Activated T-helper 17 cell treated with anti-CD3 and anti-CD28 coated beads, Interleukin-2, amount 50 U/mL, for 72 hours (primary cell): ENCODE measurements at regions not wholly inside any gene's neighbourhood (a gene's known extent, or its start where the extent isn't known, plus 50 kb on each side); places are given as distances from the start of the nearest gene placed in this dataset.

ENCODE experiments used
- ATAC-seq: fragments of 150-1000 bp; cut with Tn5 transposase; replicated peaks from 2 replicates; pipeline ENCODE4 v1.10.0; 2021; ENCODE audit warnings: mild to moderate bottlenecking, moderate library complexity
- H3K27ac Mint-ChIP-seq: one replicate; pipeline ENCODE4 v1.8.0; 2022; ENCODE audit warnings: mixed read lengths
- H3K27me3 Mint-ChIP-seq: one replicate; pipeline ENCODE4 v1.8.0; 2022; ENCODE audit warnings: mixed read lengths
- H3K36me3 Mint-ChIP-seq: one replicate; pipeline ENCODE4 v1.8.0; 2022; ENCODE audit warnings: low read depth, mild to moderate bottlenecking, mixed read lengths
- H3K4me1 Mint-ChIP-seq: one replicate; pipeline ENCODE4 v1.8.0; 2022; ENCODE audit warnings: mixed read lengths
- H3K4me3 Mint-ChIP-seq: one replicate; pipeline ENCODE4 v1.8.0; 2022; ENCODE audit warnings: mild to moderate bottlenecking, mixed read lengths
- H3K9me3 Mint-ChIP-seq: one replicate; pipeline ENCODE4 v1.8.0; 2022; ENCODE audit warnings: mixed read lengths

DNA sequence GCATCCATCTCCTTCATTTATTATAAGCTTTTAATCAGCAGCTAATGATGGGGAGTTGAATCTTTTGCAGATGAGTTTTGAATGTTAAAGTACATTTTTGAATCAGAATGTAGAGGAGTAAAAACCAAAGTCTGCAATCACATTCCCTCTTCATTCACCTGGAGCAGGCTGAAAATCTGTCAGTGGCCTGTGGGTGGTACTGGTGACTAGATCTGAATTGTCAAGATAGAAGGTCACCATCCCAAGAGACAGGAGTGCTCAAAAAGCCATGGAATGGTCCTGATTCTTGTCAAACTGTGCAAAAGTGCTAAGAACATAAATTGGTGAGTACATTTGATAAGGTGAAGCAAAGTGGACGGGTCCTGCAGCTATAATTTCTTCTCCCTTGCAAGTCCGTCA is 881.3 kb upstream of the NR2F2 start:
- Mint-ChIP-seq H3K4me3 (no peak overlapping the region), H3K27me3 (peaks cover 3% of the 10 kb centered on the region)

DNA sequence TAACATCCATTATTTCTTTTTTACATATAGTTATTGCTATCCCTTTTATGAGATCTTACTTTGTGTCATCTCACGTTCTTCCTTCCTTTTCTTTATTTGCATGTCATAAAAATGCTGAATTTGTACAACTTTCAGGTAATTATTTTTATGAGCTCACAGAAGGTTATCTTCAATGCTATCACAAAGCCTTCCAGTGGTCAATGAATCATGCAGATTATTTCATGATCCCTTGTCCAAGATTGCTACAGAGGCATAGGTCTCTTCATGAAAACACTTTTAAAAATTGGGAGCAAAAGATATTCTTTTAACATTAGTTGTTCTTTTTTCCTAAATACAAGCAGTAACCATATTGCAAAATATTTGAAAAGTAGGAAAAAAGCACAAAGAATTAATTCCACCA is 880.1 kb upstream of the NR2F2 start:
- Mint-ChIP-seq H3K4me1 (peaks cover 5% of the 10 kb centered on the region), H3K4me3 (no peak overlapping the region), H3K27ac (no peak overlapping the region), H3K27me3 (peaks cover 3% of the 10 kb centered on the region), H3K9me3 (peaks cover 5% of the 10 kb centered on the region), H3K36me3 (no peaks in the 10 kb centered on the region)
- no peak for ATAC-seq

More for the DNA sequence above, 881.3 kb upstream of the NR2F2 start:
- Mint-ChIP-seq H3K4me1 (peaks cover 5% of the 10 kb centered on the region), H3K36me3 (no peaks in the 10 kb centered on the region), H3K9me3 (peaks cover 5% of the 10 kb centered on the region), H3K27ac (no peak overlapping the region)
- ATAC-seq = no peak

DNA sequence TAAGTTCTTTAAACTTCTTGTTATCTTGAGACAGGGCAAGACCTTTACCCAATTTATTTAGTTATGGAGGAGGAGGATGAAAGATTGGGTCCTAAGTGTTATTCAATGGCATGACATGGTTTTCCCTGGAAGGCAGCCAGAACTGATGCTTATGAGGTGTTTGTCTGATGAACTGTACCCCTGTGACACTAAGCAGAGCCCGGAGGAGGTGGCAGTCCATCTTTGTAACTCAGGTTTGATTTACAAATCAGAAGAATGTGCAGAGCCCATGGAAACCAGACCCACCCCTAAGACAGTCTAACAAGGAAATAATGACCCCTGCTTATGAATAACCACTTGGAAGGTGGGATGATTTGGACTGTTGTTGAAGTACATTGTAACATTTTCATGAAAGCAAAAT is 878.6 kb upstream of the NR2F2 start:
- no peak overlapping the region for H3K4me3 Mint-ChIP-seq
- peaks cover 5% of the 10 kb centered on the region for H3K9me3 Mint-ChIP-seq
- H3K36me3 Mint-ChIP-seq = no peaks in the 10 kb centered on the region
- H3K4me1 Mint-ChIP-seq = peaks cover 5% of the 10 kb centered on the region
- H3K27ac Mint-ChIP-seq = no peak overlapping the region
- ATAC-seq = no peak
- H3K27me3 Mint-ChIP-seq = peaks cover 3% of the 10 kb centered on the region

DNA sequence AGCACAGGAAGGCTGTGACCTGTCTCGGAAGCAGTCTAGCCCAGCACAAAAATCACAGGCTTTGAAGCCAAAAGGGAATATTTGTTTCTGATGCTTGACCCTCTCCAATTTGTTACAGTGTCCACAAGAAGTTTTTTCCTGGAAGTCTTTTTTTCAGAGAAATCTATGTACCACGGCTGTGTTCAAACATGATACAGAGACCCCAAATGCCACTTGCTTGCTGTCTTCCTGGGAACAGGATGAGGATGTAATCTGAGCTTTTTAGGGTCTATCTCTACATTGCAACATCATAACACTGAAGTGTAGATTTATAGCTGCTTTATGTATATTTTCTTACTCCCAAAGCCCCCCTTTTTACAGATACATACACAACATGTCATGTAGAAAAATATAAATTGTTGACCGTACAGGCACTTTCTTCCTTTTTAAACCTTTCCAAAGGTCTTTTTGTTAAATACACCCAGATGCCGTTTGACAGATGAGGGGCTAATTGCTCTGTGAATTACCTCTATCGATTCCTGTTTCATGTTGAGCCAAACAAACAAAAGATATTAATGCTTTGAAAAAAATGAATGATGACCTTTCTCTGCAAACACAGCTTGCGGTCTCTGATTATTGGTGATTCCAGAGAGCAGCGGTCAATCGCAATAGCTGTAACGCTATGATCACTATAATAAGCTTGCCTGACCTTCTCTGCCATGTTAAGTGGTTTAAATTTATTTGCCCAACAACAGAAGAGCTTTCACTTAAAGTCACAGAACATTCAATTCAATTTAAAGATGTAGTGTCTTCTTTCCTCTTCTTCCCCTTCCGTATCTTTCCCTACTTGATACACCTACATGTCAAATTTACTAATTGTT is 875.9 kb upstream of the NR2F2 start:
- Mint-ChIP-seq H3K27ac (no peak overlapping the region), H3K27me3 (peaks cover 3% of the 10 kb centered on the region), H3K4me1 (no peaks in the 10 kb centered on the region), H3K9me3 (peaks cover 5% of the 10 kb centered on the region), H3K4me3 (no peak overlapping the region), H3K36me3 (no peaks in the 10 kb centered on the region)
- ATAC-seq = no peak

DNA sequence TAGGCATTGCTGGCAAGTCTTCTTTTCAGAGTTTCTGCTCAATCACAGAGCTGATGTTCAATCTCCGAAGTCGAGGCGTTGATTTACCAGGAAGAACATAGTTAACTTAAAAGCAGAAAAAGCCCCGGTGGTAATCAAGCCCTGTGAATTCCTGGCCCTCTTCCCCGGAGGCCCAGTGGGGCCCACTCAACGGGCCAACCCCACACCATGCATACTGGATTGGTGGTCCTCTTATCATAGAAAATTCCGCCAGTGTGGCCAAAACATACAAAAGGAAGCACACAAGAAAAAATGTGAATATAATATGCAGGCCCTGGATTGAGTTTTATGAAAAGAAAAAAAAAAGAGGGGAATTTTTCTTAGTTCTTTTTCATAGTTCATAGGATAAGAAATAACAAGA is 873.0 kb upstream of the NR2F2 start:
- no peak overlapping the region for H3K27ac Mint-ChIP-seq
- H3K9me3 Mint-ChIP-seq = no peaks in the 10 kb centered on the region
- H3K4me3 Mint-ChIP-seq = no peak overlapping the region
- H3K36me3 Mint-ChIP-seq = no peaks in the 10 kb centered on the region
- ATAC-seq = no peak
- H3K27me3 Mint-ChIP-seq = no peaks in the 10 kb centered on the region
- H3K4me1 Mint-ChIP-seq = no peaks in the 10 kb centered on the region

DNA sequence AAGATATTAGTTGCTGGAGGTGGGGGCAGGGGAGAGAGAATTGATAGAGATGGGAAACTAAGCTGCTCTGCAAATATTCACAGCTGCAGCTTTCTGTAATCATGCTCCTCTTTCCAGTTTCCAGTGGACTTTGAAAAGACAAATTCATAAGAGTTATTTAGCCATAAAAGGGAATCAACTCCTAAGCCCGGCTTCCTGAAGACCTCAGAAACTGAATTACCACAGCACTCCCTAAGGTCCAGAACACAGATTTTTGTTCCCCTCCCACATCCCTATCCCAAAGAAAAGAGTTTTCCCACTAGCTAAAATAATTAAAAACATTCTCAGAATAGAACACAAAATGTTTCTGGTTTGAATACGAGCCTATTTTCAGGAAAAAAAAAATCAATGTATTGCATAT is 871.8 kb upstream of the NR2F2 start:
- Mint-ChIP-seq H3K4me3 (no peak overlapping the region), H3K9me3 (no peaks in the 10 kb centered on the region), H3K27ac (no peak overlapping the region), H3K4me1 (no peaks in the 10 kb centered on the region), H3K27me3 (no peaks in the 10 kb centered on the region), H3K36me3 (no peaks in the 10 kb centered on the region)
- no peak for ATAC-seq

DNA sequence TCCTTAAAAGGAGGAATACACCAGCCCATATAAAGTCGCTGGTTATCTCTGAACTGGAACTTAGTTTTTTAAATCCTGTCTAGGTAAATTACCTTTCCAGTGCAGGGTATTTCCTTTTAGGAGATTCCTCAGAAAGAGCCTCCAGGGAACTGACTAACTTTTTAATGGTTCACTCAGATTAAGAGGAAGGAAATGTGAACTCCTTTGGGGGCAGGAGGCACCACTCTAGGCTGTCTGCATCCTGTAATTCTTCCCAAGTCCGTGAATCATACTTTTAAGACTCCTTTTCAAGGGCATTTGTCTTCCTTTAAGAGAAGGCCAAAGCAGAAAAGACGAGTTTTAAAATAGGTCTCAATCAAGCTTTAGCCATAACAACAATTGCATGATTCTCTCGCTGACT is 871.2 kb upstream of the NR2F2 start:
- no peaks in the 10 kb centered on the region for H3K9me3 Mint-ChIP-seq
- H3K27ac Mint-ChIP-seq = no peak overlapping the region
- ATAC-seq = no peak
- H3K27me3 Mint-ChIP-seq = no peaks in the 10 kb centered on the region
- no peak overlapping the region for H3K4me3 Mint-ChIP-seq
- H3K36me3 Mint-ChIP-seq = no peaks in the 10 kb centered on the region
- H3K4me1 Mint-ChIP-seq = no peaks in the 10 kb centered on the region

DNA sequence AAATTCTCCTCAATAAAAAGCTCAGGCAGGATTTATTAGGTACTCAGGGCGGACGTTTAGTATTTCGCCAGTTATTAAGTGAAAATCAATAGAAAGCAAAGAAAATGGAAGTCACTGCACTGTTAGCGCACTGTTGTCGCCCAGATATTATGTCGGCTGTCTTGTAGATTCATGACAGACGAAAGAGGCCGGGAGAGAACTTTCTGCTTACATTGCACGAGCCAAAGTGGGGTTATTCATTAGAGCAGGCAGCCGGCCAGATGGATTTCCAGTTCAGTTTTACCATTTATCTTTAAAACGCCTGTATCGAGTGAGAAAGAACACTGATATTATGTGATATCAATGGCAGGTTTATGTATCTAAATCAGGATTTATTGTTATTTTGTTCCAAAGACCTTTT is 866.0 kb upstream of the NR2F2 start:
- no peaks in the 10 kb centered on the region for H3K4me1 Mint-ChIP-seq
- no peak overlapping the region for H3K4me3 Mint-ChIP-seq
- ATAC-seq = no peak
- H3K27me3 Mint-ChIP-seq = no peaks in the 10 kb centered on the region
- no peak overlapping the region for H3K27ac Mint-ChIP-seq
- H3K36me3 Mint-ChIP-seq = no peaks in the 10 kb centered on the region
- H3K9me3 Mint-ChIP-seq = no peaks in the 10 kb centered on the region

DNA sequence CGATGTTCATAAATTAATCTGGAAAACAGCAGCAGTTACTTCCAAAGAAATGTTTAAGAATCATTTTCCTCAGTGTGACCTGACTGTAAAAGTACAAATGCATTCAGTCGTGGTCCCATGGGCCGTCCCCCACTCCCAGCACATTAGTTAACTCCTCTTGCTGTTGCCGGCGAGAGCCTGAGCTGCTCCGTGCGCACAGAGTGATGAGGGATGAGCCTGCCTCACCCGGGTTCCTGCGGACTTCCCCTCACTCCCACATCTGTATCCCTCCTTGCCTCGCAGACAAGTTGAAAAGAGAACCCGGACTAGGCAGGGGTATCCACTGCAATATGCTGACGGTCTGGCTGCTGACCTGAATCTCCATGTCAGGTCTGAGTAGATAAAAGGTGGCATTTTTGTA is 861.7 kb upstream of the NR2F2 start:
- H3K27ac Mint-ChIP-seq = no peak overlapping the region
- no peak overlapping the region for H3K4me3 Mint-ChIP-seq
- H3K27me3 Mint-ChIP-seq = peaks cover 3% of the 10 kb centered on the region
- H3K36me3 Mint-ChIP-seq = no peaks in the 10 kb centered on the region
- H3K9me3 Mint-ChIP-seq = peaks cover 9% of the 10 kb centered on the region
- no peak for ATAC-seq
- H3K4me1 Mint-ChIP-seq = no peaks in the 10 kb centered on the region

DNA sequence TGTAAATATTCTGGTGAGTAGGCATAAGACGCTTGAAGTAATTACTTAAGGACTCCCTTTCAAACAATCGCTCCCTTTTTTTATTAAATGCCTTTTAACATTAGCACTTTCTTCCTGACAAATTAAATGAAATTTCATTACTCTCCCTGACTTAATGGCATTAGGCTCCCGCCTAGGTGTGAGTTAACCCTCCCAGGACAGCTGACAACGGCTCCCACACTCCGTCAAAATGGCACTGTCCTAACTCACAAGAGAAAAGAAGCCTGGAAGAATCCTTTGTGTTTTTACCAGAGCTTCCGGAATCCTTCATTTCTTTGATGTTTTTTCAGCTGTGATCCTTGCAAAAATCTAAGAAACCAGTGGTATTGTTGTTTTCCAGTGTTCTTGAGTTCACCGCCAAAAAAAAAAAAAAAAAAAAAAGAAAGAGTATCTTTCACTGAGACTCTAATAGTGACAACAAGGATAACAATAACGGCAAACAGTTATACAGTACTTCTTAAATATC is 861.0 kb upstream of the NR2F2 start:
- Mint-ChIP-seq H3K27ac (no peak overlapping the region), H3K4me1 (no peaks in the 10 kb centered on the region)

DNA sequence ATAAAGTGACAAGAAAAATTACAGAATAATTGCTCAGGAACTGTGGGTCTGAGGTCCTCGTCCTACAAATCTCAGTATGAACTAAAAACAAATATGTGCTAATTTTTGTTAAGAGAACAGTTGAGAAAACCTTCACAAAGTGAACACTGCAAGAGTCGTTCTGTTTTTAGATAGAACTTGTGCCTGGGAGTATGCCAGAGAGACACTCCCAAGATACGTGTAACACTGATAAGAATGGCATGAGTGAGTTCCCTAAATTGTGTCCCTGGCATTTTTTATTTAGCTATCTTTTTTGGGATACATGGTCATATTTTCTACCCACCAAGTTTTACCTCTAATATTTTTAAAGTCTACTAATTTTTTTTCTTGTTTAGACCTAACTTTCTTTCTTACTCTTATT is 860.0 kb upstream of the NR2F2 start:
- no peak for ATAC-seq

More for the DNA sequence above, 861.0 kb upstream of the NR2F2 start:
- Mint-ChIP-seq H3K4me3 (no peak overlapping the region), H3K9me3 (peaks cover 9% of the 10 kb centered on the region), H3K36me3 (no peaks in the 10 kb centered on the region), H3K27me3 (peaks cover 3% of the 10 kb centered on the region)
- ATAC-seq = no peak

DNA sequence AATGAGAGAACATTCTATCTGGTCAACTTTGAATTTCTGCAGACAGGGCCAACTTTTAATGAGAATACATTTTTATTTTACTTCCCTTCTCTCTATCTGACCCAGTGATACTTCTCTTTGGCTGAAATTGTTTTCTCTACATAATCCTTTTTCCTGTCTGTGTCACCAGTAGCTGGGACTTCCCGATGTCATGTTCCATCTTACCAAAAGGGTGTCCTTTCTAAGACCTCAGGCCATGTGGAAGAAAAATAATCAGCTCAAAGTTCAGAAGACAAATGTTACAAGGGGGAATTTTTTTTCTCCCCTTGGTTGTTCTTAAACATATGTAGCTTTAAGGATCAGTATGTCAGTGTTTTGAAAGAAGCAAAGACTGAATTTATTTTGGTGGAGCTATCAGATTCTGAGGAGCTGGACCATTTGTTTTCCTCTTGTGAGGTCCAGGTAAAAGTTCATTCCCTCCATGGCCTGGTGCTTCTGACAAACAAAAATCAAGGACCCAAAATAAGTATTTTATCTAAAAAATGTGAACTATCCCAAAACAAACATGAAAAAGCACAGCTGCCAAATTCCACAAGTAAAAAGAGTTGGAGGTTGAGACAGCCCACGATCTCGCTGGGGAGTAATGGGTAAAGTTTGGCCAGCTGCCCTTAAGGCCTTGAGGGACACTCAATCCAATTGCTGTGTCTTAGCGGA is 859.4 kb upstream of the NR2F2 start:
- H3K27ac Mint-ChIP-seq = no peak overlapping the region
- ATAC-seq = no peak
- peaks cover 3% of the 10 kb centered on the region for H3K27me3 Mint-ChIP-seq
- peaks cover 9% of the 10 kb centered on the region for H3K9me3 Mint-ChIP-seq
- no peaks in the 10 kb centered on the region for H3K4me1 Mint-ChIP-seq
- no peaks in the 10 kb centered on the region for H3K36me3 Mint-ChIP-seq
- no peak overlapping the region for H3K4me3 Mint-ChIP-seq

More for the DNA sequence above, 860.0 kb upstream of the NR2F2 start:
- Mint-ChIP-seq H3K27ac (no peak overlapping the region), H3K36me3 (no peaks in the 10 kb centered on the region), H3K4me3 (no peak overlapping the region), H3K9me3 (peaks cover 9% of the 10 kb centered on the region), H3K27me3 (peaks cover 3% of the 10 kb centered on the region), H3K4me1 (no peaks in the 10 kb centered on the region)

DNA sequence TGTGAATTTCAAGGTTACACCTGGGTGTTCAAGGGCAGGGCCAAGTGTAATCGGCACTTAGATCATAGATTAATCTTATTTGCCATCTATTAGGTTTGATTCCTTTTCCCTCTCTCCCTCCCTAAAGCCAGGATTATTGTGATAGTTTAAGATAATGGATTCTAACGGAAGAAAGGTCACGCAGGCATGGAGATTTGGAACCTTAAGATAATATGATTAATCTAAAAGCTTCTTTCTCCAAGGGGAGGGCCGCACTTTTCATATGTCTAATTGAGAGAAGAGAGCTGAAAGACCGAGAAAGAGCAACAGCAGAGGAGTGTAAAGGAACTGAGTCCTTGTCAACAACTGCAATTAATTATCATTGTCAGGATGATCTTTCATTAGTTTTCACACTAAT is 858.8 kb upstream of the NR2F2 start:
- Mint-ChIP-seq H3K9me3 (peaks cover 9% of the 10 kb centered on the region), H3K27me3 (peaks cover 3% of the 10 kb centered on the region), H3K4me3 (no peak overlapping the region), H3K36me3 (no peaks in the 10 kb centered on the region), H3K27ac (no peak overlapping the region), H3K4me1 (no peaks in the 10 kb centered on the region)
- ATAC-seq = no peak

DNA sequence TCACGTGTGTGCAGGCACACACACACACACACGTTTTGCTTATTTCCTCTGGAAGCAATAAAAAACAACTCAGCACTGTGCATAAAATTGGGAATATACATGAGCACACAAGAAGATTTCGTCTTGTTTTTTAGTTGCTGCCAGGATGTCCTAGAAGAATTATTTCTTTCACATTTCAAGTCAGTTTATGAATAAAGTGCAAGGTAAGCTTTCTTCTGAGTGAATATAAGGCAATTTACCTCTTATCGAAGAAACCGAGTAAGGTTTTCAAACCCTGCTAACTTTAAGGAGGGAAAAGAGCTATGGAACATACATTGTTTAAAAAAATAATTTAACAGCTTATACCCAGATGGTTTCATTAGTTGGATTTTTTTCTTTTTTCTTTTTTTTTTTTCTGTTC is 855.4 kb upstream of the NR2F2 start:
- Mint-ChIP-seq H3K27ac (no peak overlapping the region), H3K36me3 (no peaks in the 10 kb centered on the region), H3K4me1 (no peaks in the 10 kb centered on the region), H3K9me3 (peaks cover 9% of the 10 kb centered on the region), H3K4me3 (no peak overlapping the region), H3K27me3 (peaks cover 7% of the 10 kb centered on the region)
- no peak for ATAC-seq

DNA sequence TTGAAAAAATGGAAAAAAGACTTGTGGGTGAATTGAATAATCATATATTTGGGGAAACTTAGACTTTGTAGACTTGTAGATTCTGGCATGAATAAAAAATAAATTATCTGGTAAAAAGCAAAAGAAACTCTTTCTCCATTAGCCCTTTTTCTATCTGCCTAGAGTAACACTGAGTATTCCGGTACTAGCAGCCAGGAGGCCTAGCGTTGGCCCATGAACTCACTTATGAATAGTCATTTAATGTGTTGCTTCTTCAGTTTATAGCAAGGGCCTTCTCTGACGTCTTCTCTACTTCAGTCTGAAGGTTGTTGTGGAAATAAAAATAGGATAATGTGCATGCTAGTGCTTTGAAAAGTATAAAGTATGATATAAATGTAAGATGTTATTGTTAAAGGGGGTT is 851.2 kb upstream of the NR2F2 start:
- Mint-ChIP-seq H3K36me3 (no peaks in the 10 kb centered on the region), H3K4me1 (no peaks in the 10 kb centered on the region), H3K27me3 (peaks cover 4% of the 10 kb centered on the region), H3K27ac (no peak overlapping the region), H3K4me3 (no peak overlapping the region), H3K9me3 (peaks cover 5% of the 10 kb centered on the region)
- no peak for ATAC-seq
